SJCRH30 (cell line): ENCODE measurements at regions not wholly inside any gene's neighbourhood (a gene's known extent, or its start where the extent isn't known, plus 50 kb on each side); places are given as distances from the start of the nearest gene placed in this dataset.
"Not testable (repeated sequence)": the region's sequence is repeated elsewhere in the genome, so short reads cannot be mapped to it uniquely, and the experiment has no call there.

ENCODE experiments used
- DNase-seq, 2 experiments: peaks; one replicate each; pipeline ENCODE4 v3.0.0-alpha.2; 2015 to 2020
- H3K27ac ChIP-seq: fragments of 250-450 bp; sonication (Bioruptor Pico); 2 replicates; pipeline ENCODE4 v1.5.1; 2020; ENCODE audit warnings: mild to moderate bottlenecking, moderate library complexity
- H3K27me3 ChIP-seq: fragments of 250-450 bp; sonication (Bioruptor Pico); 2 replicates; pipeline ENCODE4 v1.5.1; 2020; ENCODE audit warnings: mild to moderate bottlenecking, moderate library complexity
- H3K36me3 ChIP-seq: fragments of 250-450 bp; sonication (Bioruptor Pico); 2 replicates; pipeline ENCODE4 v1.5.1; 2020; ENCODE audit warnings: mild to moderate bottlenecking, moderate library complexity
- H3K4me1 ChIP-seq: fragments of 250-450 bp; sonication (Bioruptor Pico); 2 replicates; pipeline ENCODE4 v1.5.1; 2020; ENCODE audit warnings: mild to moderate bottlenecking, moderate library complexity
- H3K4me3 ChIP-seq: fragments of 250-450 bp; sonication (Bioruptor Pico); 2 replicates; pipeline ENCODE4 v1.5.1; 2020; ENCODE audit warnings: mild to moderate bottlenecking, moderate library complexity
- H3K9me3 ChIP-seq: fragments of 250-450 bp; sonication (Bioruptor Pico); replicated peaks from 2 replicates; pipeline ENCODE4 v1.5.1; 2020; ENCODE audit warnings: mild to moderate bottlenecking, moderate library complexity

GRCh38 chr14:105909046-105909827 lies 382.9 kb downstream of the TMEM121 start:
- no peaks in the 10 kb centered on the region for H3K9me3 ChIP-seq
- H3K36me3 ChIP-seq = no peaks in the 10 kb centered on the region
- no peak overlapping the region for H3K27ac ChIP-seq
- H3K4me3 ChIP-seq = no peak overlapping the region
- no peaks in the 10 kb centered on the region for H3K4me1 ChIP-seq
- DNase-seq = no peak
- H3K27me3 ChIP-seq = no peaks in the 10 kb centered on the region

GRCh38 chr14:105909828-105910120 lies 383.4 kb downstream of the TMEM121 start:
- not testable (repeated sequence) for H3K27me3 ChIP-seq, H3K27ac ChIP-seq, H3K4me1 ChIP-seq, H3K4me3 ChIP-seq, H3K9me3 ChIP-seq, H3K36me3 ChIP-seq, DNase-seq

GRCh38 chr14:105910426-105910825 lies 384.0 kb downstream of the TMEM121 start:
- no peak for DNase-seq
- H3K36me3 ChIP-seq = no peaks in the 10 kb centered on the region
- no peaks in the 10 kb centered on the region for H3K27me3 ChIP-seq
- H3K4me1 ChIP-seq = no peaks in the 10 kb centered on the region
- H3K4me3 ChIP-seq = no peak overlapping the region
- H3K9me3 ChIP-seq = no peaks in the 10 kb centered on the region
- H3K27ac ChIP-seq = no peak overlapping the region

- no peak overlapping the region for H3K27ac ChIP-seq
These were observed 384.8 kb downstream of the TMEM121 start for GRCh38 chr14:105911006-105911847.

GRCh38 chr14:105911848-105912292 lies 385.5 kb downstream of the TMEM121 start:
- not testable (repeated sequence) for H3K36me3 ChIP-seq, H3K27ac ChIP-seq, H3K4me1 ChIP-seq, DNase-seq, H3K27me3 ChIP-seq, H3K9me3 ChIP-seq, H3K4me3 ChIP-seq

More at GRCh38 chr14:105911006-105911847, 384.8 kb downstream of the TMEM121 start:
- DNase-seq = no peak
- Histone ChIP-seq H3K27me3 (no peaks in the 10 kb centered on the region), H3K4me1 (no peaks in the 10 kb centered on the region), H3K36me3 (no peaks in the 10 kb centered on the region), H3K9me3 (no peaks in the 10 kb centered on the region), H3K4me3 (no peak overlapping the region)

GRCh38 chr14:105912641-105913180 lies 386.3 kb downstream of the TMEM121 start:
- Histone ChIP-seq H3K4me3 (no peak overlapping the region), H3K4me1 (no peaks in the 10 kb centered on the region), H3K9me3 (no peaks in the 10 kb centered on the region), H3K36me3 (no peaks in the 10 kb centered on the region), H3K27me3 (no peaks in the 10 kb centered on the region), H3K27ac (no peak overlapping the region)
- no peak for DNase-seq

GRCh38 chr14:105913221-105913620 lies 386.8 kb downstream of the TMEM121 start:
- H3K9me3 ChIP-seq = no peaks in the 10 kb centered on the region
- H3K27me3 ChIP-seq = no peaks in the 10 kb centered on the region

GRCh38 chr14:105913861-105914260 lies 387.5 kb downstream of the TMEM121 start:
- H3K27ac ChIP-seq = no peak overlapping the region
- no peak overlapping the region for H3K4me3 ChIP-seq
- DNase-seq = no peak
- no peaks in the 10 kb centered on the region for H3K36me3 ChIP-seq
- no peaks in the 10 kb centered on the region for H3K9me3 ChIP-seq
- no peaks in the 10 kb centered on the region for H3K4me1 ChIP-seq
- no peaks in the 10 kb centered on the region for H3K27me3 ChIP-seq

More at GRCh38 chr14:105913221-105913620, 386.8 kb downstream of the TMEM121 start:
- H3K27ac ChIP-seq = no peak overlapping the region
- DNase-seq = no peak
- no peaks in the 10 kb centered on the region for H3K4me1 ChIP-seq
- H3K36me3 ChIP-seq = no peaks in the 10 kb centered on the region
- no peak overlapping the region for H3K4me3 ChIP-seq

GRCh38 chr14:105914281-105914680 lies 387.9 kb downstream of the TMEM121 start:
- H3K4me3 ChIP-seq, H3K36me3 ChIP-seq, DNase-seq, H3K9me3 ChIP-seq, H3K27ac ChIP-seq, H3K27me3 ChIP-seq, H3K4me1 ChIP-seq: not testable (repeated sequence)

GRCh38 chr14:105914738-105915385 lies 388.5 kb downstream of the TMEM121 start:
- Histone ChIP-seq H3K27ac (no peak overlapping the region), H3K4me3 (no peak overlapping the region), H3K4me1 (no peaks in the 10 kb centered on the region), H3K36me3 (no peaks in the 10 kb centered on the region), H3K27me3 (no peaks in the 10 kb centered on the region), H3K9me3 (no peaks in the 10 kb centered on the region)
- no peak for DNase-seq

GRCh38 chr14:105915546-105915945 lies 389.2 kb downstream of the TMEM121 start:
- not testable (repeated sequence) for H3K9me3 ChIP-seq, H3K4me1 ChIP-seq, DNase-seq, H3K27ac ChIP-seq, H3K36me3 ChIP-seq, H3K4me3 ChIP-seq, H3K27me3 ChIP-seq

GRCh38 chr14:105917136-105917932 lies 391.0 kb downstream of the TMEM121 start:
- not testable (repeated sequence) for H3K27me3 ChIP-seq, H3K9me3 ChIP-seq, H3K4me1 ChIP-seq, H3K4me3 ChIP-seq, H3K27ac ChIP-seq, H3K36me3 ChIP-seq, DNase-seq

GRCh38 chr14:105917933-105918436 lies 391.6 kb downstream of the TMEM121 start:
- Histone ChIP-seq H3K27me3 (no peaks in the 10 kb centered on the region), H3K36me3 (no peaks in the 10 kb centered on the region), H3K9me3 (no peaks in the 10 kb centered on the region), H3K27ac (no peak overlapping the region), H3K4me1 (no peaks in the 10 kb centered on the region), H3K4me3 (no peak overlapping the region)
- DNase-seq = no peak
